Mesothelial cell of epicardium (in vitro differentiated cells): ENCODE measurements at regions not wholly inside any gene's neighbourhood (a gene's known extent, or its start where the extent isn't known, plus 50 kb on each side); places are given as distances from the start of the nearest gene placed in this dataset.

Experiments
- DNase-seq, 2 experiments: peaks; one replicate each; pipeline ENCODE4 v3.0.0; 2021; ENCODE audit warnings: low spot score in 2 of 2; ENCODE audit not compliant: unreplicated experiment in 2 of 2
- H3K27ac Mint-ChIP-seq: 2 replicates; pipeline ENCODE4 v1.8.0; 2021; ENCODE audit warnings: mixed read lengths
- H3K27me3 Mint-ChIP-seq: 2 replicates; pipeline ENCODE4 v1.8.0; 2021; ENCODE audit warnings: low read depth, mixed read lengths
- H3K36me3 Mint-ChIP-seq: 2 replicates; pipeline ENCODE4 v1.8.0; 2021; ENCODE audit warnings: mixed read lengths
- H3K4me1 Mint-ChIP-seq: 2 replicates; pipeline ENCODE4 v1.8.0; 2021; ENCODE audit warnings: mixed read lengths
- H3K4me3 Mint-ChIP-seq: 2 replicates; pipeline ENCODE4 v1.8.0; 2021; ENCODE audit warnings: mild to moderate bottlenecking, moderate library complexity, mixed read lengths
- H3K9me3 Mint-ChIP-seq: 2 replicates; pipeline ENCODE4 v1.8.0; 2021; ENCODE audit warnings: mixed read lengths
- CTCF ChIP-seq: fragments of 200-600 bp; sonication (generic); IDR thresholded peaks from one replicate; pipeline ENCODE4 v1.5.0; 2021; ENCODE audit warnings: antibody characterized with exemption; ENCODE audit not compliant: unreplicated experiment

GRCh38 chr5:7245121-7245651 is 150.8 kb upstream of the ADCY2 start:
- Mint-ChIP-seq H3K27ac (no peak overlapping the region), H3K4me1 (peaks cover 11% of the 10 kb centered on the region), H3K9me3 (no peaks in the 10 kb centered on the region), H3K36me3 (no peaks in the 10 kb centered on the region), H3K27me3 (peaks cover 23% of the 10 kb centered on the region), H3K4me3 (no peak overlapping the region)
- DNase-seq: no peak
- no peak for TF ChIP-seq CTCF

GRCh38 chr5:7246287-7246686 is 149.7 kb upstream of the ADCY2 start:
- no peak for TF ChIP-seq CTCF
- Mint-ChIP-seq H3K27me3 (peaks cover 24% of the 10 kb centered on the region), H3K27ac (no peak overlapping the region), H3K4me3 (no peak overlapping the region), H3K36me3 (no peaks in the 10 kb centered on the region), H3K4me1 (peaks cover 11% of the 10 kb centered on the region), H3K9me3 (no peaks in the 10 kb centered on the region)
- DNase-seq: no peak

- Mint-ChIP-seq H3K27me3 (peaks cover 16% of the 10 kb centered on the region), H3K4me3 (no peak overlapping the region), H3K36me3 (no peaks in the 10 kb centered on the region), H3K9me3 (no peaks in the 10 kb centered on the region), H3K4me1 (peaks cover 5% of the 10 kb centered on the region), H3K27ac (no peak overlapping the region)
- DNase-seq: no peak
- no peak for TF ChIP-seq CTCF
Measured at GRCh38 chr5:7250004-7250403, 145.9 kb upstream of the ADCY2 start.

GRCh38 chr5:7250611-7251010 is 145.3 kb upstream of the ADCY2 start:
- Mint-ChIP-seq H3K27me3 (peaks cover 14% of the 10 kb centered on the region), H3K9me3 (no peaks in the 10 kb centered on the region), H3K4me1 (no peaks in the 10 kb centered on the region), H3K27ac (no peak overlapping the region), H3K36me3 (no peaks in the 10 kb centered on the region), H3K4me3 (no peak overlapping the region)
- no peak for DNase-seq
- TF ChIP-seq CTCF: no peak

- Mint-ChIP-seq H3K9me3 (no peaks in the 10 kb centered on the region), H3K27ac (no peak overlapping the region), H3K4me1 (no peaks in the 10 kb centered on the region), H3K4me3 (no peak overlapping the region), H3K36me3 (no peaks in the 10 kb centered on the region), H3K27me3 (peaks cover 16% of the 10 kb centered on the region)
- no peak for DNase-seq
- no peak for TF ChIP-seq CTCF
Measured at GRCh38 chr5:7251132-7251531, 144.8 kb upstream of the ADCY2 start.

GRCh38 chr5:7261049-7261448 is 134.9 kb upstream of the ADCY2 start:
- H3K4me1 Mint-ChIP-seq: no peaks in the 10 kb centered on the region
- no peaks in the 10 kb centered on the region for H3K36me3 Mint-ChIP-seq
- no peak for DNase-seq
- no peak for TF ChIP-seq CTCF
- no peak overlapping the region for H3K27ac Mint-ChIP-seq
- peaks cover 15% of the 10 kb centered on the region for H3K9me3 Mint-ChIP-seq
- no peak overlapping the region for H3K4me3 Mint-ChIP-seq
- peaks cover 11% of the 10 kb centered on the region for H3K27me3 Mint-ChIP-seq
